ENCODE measurements at regions not wholly inside any gene's neighbourhood (a gene's known extent, or its start where the extent isn't known, plus 50 kb on each side); places are given as distances from the start of the nearest gene placed in this dataset.

GRCh38 chr3:18767756-18768303, 342.7 kb upstream of the SATB1 start:
- ChIA-PET POLR2A (ENCODE audit: low non-redundant PET) (no interaction called here), CTCF (interaction anchor here (0.9 kb wide), 1 partner anchor 540 kb away, joined by 6 read pairs; no protein-coding TSS in a partner anchor)
- no peak for TF ChIP-seq CTCF (conservative IDR thresholded peaks at IDR 0.05; ENCODE audit: low read depth)
- no peak for DNase-seq (ENCODE audit: low spot score)
- no peak overlapping the region for H3K27ac ChIP-seq

DNA sequence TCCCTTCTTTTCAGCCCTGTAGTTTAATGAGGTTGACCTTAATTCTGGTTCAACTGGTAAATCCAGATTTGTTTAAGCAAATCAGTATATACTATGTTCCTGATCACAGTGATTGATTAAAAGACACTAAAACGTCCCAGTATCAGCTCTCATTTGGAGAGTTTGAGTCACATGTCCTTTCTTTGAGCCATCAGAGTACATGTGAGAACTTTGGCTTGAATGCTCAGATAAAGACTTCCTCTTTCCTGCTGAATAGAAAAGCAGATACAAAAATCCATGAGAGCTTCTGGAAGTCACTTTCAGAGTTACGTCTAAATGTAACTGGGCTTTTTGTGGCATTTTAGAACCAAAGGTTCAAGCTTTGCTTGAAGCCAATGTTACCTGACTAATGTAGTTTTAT, 341.8 kb upstream of the SATB1 start:
- CTCF ChIA-PET, result no interaction called here
- no peak overlapping the region for H3K27ac ChIP-seq
- no peak for TF ChIP-seq CTCF (conservative IDR thresholded peaks at IDR 0.05; ENCODE audit: low read depth)
- DNase-seq (ENCODE audit: low spot score), result no peak
- POLR2A ChIA-PET (ENCODE audit: low non-redundant PET), result no interaction called here

DNA sequence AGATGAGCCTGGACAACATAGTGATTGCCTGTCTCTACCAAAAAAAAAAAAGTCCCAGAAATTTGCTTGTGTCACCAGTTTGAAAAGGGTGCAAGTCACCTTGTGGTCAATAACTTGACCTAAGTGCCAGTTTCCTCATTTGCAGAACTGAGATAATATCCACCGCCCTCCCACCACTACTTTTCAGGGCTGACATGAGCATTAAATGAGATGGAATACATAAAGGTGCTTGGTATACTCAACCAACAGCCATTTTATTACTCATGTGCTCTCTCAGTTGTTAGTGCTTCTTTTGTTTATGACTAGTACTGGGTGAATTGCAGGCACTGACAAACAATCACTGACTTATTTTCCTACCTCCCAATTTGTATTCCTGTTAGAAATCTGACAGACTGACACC, 340.5 kb upstream of the SATB1 start:
- no peak for TF ChIP-seq CTCF (conservative IDR thresholded peaks at IDR 0.05; ENCODE audit: low read depth)
- ChIA-PET POLR2A (ENCODE audit: low non-redundant PET) (no interaction called here), CTCF (no interaction called here)
- DNase-seq (ENCODE audit: low spot score), result no peak
- no peak overlapping the region for H3K27ac ChIP-seq

DNA sequence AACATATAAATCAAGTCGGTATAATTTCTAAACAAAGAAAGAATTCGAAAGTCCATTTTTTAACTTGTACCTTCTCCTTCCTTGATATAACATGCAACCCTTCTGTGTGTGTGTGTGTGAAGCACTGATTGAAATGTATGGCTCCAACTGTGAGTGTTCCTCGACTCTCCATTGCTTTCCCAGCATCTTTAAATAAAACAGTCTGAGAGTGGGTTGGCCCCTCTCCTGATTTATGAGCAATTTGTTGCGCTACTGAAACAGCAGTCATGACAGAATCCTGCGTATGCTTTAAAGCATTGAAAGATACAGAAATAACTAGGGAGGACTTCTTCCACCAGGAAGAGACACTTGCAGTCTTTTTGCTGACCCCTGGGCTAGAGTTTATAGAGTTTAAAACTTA, 340.0 kb upstream of the SATB1 start:
- no peak overlapping the region for H3K27ac ChIP-seq
- DNase-seq (ENCODE audit: low spot score), result no peak
- CTCF ChIA-PET, result no interaction called here
- POLR2A ChIA-PET (ENCODE audit: low non-redundant PET), result no interaction called here
- no peak for TF ChIP-seq CTCF (conservative IDR thresholded peaks at IDR 0.05; ENCODE audit: low read depth)

DNA sequence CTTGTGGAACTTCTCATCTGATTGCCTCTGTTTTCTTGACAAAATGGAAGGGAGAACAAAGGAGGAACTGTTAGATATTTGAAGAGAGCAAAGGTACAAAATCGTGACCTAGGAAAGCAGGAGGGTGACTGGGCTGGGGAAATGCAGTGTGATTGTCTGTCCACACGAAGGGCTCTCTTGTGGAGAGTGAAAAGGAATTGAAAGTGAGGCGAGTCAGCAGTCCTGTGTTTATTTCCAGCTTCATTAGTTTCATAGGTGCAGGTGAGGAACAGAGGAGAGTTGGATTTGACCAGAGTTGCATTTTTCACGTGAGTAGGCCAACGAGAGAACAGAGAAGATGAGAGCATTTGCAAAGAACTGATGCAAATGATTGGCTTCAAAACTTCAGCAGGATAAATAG, 336.4 kb upstream of the SATB1 start:
- POLR2A ChIA-PET (ENCODE audit: low non-redundant PET), result no interaction called here
- H3K27ac ChIP-seq, result no peak overlapping the region
- TF ChIP-seq CTCF (conservative IDR thresholded peaks at IDR 0.05; ENCODE audit: low read depth), result no peak
- no peak for DNase-seq (ENCODE audit: low spot score)
- CTCF ChIA-PET, result no interaction called here

GRCh38 chr3:18758047-18758704, 333.0 kb upstream of the SATB1 start:
- no peak overlapping the region for H3K27ac ChIP-seq
- ChIA-PET POLR2A (ENCODE audit: low non-redundant PET) (no interaction called here), CTCF (no interaction called here)
- peak; percentile 26; the same call in 1 of the 2 replicates for TF ChIP-seq CTCF (conservative IDR thresholded peaks at IDR 0.05; ENCODE audit: low read depth)
- DNase-seq (ENCODE audit: low spot score), result peak; percentile 1

Measured in RWPE1 (cell line).